IMR-90 (cell line): ENCODE measurements at regions not wholly inside any gene's neighbourhood (a gene's known extent, or its start where the extent isn't known, plus 50 kb on each side); places are given as distances from the start of the nearest gene placed in this dataset.

Experiments
- ATAC-seq: fragments of 200-7000 bp; cut with Tn5 transposase; 2 replicates; pipeline ENCODE4 v1.9.1; 2020; ENCODE audit warnings: low read depth, mild to moderate bottlenecking, moderate library complexity
- BruUV-seq: library from RNA; stranded (reverse); fragments of 400-500 nt; replicated peaks from 2 replicates; lab custom pipeline; 2021; lab: Mats Ljungman, UMichigan
- CTCF ChIA-PET: fragments of 300-600 bp; formaldehyde crosslinking; extraction: SDS; loops from one replicate; lab custom pipeline; 2021; ENCODE audit warnings: antibody characterized with exemption; lab: Yijun Ruan, JAX
- POLR2A ChIA-PET: fragments of 300-600 bp; sonication (Branson Sonifier 250); formaldehyde crosslinking; loops from one replicate; lab custom pipeline; 2022; ENCODE audit warnings: antibody characterized with exemption; ENCODE audit not compliant: unreplicated experiment; lab: Charles Lee
- DNase-seq: peaks from one replicate; pipeline ENCODE4 v3.0.0; 2013
- H2AFZ ChIP-seq: replicated peaks from 2 replicates; pipeline ENCODE3; 2013; ENCODE audit warnings: low read length, mild to moderate bottlenecking; ENCODE audit not compliant: poor library complexity
- H2AK5ac ChIP-seq: 2 replicates; pipeline ENCODE4 v1.6.1; 2013; ENCODE audit warnings: low read depth, low read length, inconsistent platforms
- H2AK9ac ChIP-seq: replicated peaks from 2 replicates; pipeline ENCODE3; 2013; ENCODE audit warnings: mild to moderate bottlenecking, low read depth, low read length, moderate library complexity; ENCODE audit not compliant: poor library complexity
- H2BK120ac ChIP-seq: 2 replicates; pipeline ENCODE4 v1.6.1; 2013; ENCODE audit warnings: low read depth, low read length, inconsistent platforms
- H2BK15ac ChIP-seq: 3 replicates; pipeline ENCODE4 v1.6.1; 2013; ENCODE audit warnings: low read depth, low read length, inconsistent platforms
- H2BK20ac ChIP-seq: 2 replicates; pipeline ENCODE4 v1.6.1; 2013; ENCODE audit warnings: low read depth, mild to moderate bottlenecking, inconsistent platforms, low read length, moderate library complexity
- H2BK5ac ChIP-seq: 2 replicates; pipeline ENCODE4 v1.6.1; 2013; ENCODE audit warnings: mild to moderate bottlenecking, low read depth, low read length, inconsistent platforms; ENCODE audit not compliant: poor library complexity, severe bottlenecking
- H3K14ac ChIP-seq: replicated peaks from 2 replicates; pipeline ENCODE4 v1.6.1; 2013; ENCODE audit warnings: low read depth, low read length, inconsistent platforms
- H3K18ac ChIP-seq: 2 replicates; pipeline ENCODE4 v1.6.1; 2013; ENCODE audit warnings: low read depth, low read length, control low read depth
- H3K23ac ChIP-seq: 2 replicates; pipeline ENCODE4 v1.6.1; 2013; ENCODE audit warnings: low read depth, low read length, inconsistent platforms
- H3K27ac ChIP-seq: 2 replicates; pipeline ENCODE4 v1.5.1; 2013; ENCODE audit warnings: mild to moderate bottlenecking, control low read depth, low read length; ENCODE audit not compliant: insufficient read depth
- H3K27me3 ChIP-seq: 2 replicates; pipeline ENCODE4 v1.6.1; 2013; ENCODE audit warnings: low read length; ENCODE audit not compliant: control insufficient read depth, insufficient read depth
- H3K36me3 ChIP-seq: 2 replicates; pipeline ENCODE4 v1.6.1; 2013; ENCODE audit warnings: low read length, mixed read lengths; ENCODE audit not compliant: control insufficient read depth, insufficient read depth
- H3K4ac ChIP-seq: 2 replicates; pipeline ENCODE4 v1.6.1; 2013; ENCODE audit warnings: low read depth, low read length, inconsistent platforms
- H3K4me1 ChIP-seq: 2 replicates; pipeline ENCODE4 v1.6.1; 2013; ENCODE audit warnings: low read length, mixed read lengths; ENCODE audit not compliant: control insufficient read depth, insufficient read depth
- H3K4me2 ChIP-seq: 2 replicates; pipeline ENCODE4 v1.6.1; 2013; ENCODE audit warnings: low read depth, mild to moderate bottlenecking, control low read depth, low read length, moderate library complexity
- H3K4me3 ChIP-seq: 2 replicates; pipeline ENCODE4 v1.5.1; 2013; ENCODE audit warnings: low read depth, mild to moderate bottlenecking, control low read depth, low read length, moderate library complexity; ENCODE audit not compliant: insufficient read depth
- H3K56ac ChIP-seq: 2 replicates; pipeline ENCODE4 v1.6.1; 2013; ENCODE audit warnings: low read length, inconsistent platforms; ENCODE audit not compliant: insufficient read depth; ENCODE audit errors: extremely low read depth
- H3K79me1 ChIP-seq, 2 experiments: 2 replicates each; pipeline ENCODE4 v1.6.1; 2013; ENCODE audit warnings: low read length in 2 of 2, inconsistent platforms in 1 of 2, low read depth in 1 of 2
- H3K9ac ChIP-seq: 2 replicates; pipeline ENCODE4 v1.6.1; 2013; ENCODE audit warnings: low read depth, low read length, control low read depth
- H3K9me1 ChIP-seq: 2 replicates; pipeline ENCODE4 v1.6.1; 2013; ENCODE audit warnings: low read length, inconsistent platforms; ENCODE audit not compliant: insufficient read depth
- H3K9me3 ChIP-seq: 2 replicates; pipeline ENCODE4 v1.6.1; 2013; ENCODE audit warnings: low read length; ENCODE audit not compliant: control insufficient read depth, insufficient read depth
- H4K20me1 ChIP-seq: 2 replicates; pipeline ENCODE4 v1.6.1; 2013; ENCODE audit warnings: low read length, inconsistent platforms; ENCODE audit not compliant: insufficient read depth
- H4K5ac ChIP-seq: 2 replicates; pipeline ENCODE4 v1.6.1; 2013; ENCODE audit warnings: mild to moderate bottlenecking, low read depth, low read length, control low read depth
- H4K8ac ChIP-seq, 2 experiments: 2 replicates each; pipeline ENCODE4 v1.6.1; 2013; ENCODE audit warnings: low read depth in 2 of 2, low read length in 2 of 2, control low read depth in 1 of 2, inconsistent platforms in 1 of 2
- H4K91ac ChIP-seq: 2 replicates; pipeline ENCODE4 v1.6.1; 2013; ENCODE audit warnings: low read depth, low read length, inconsistent platforms; ENCODE audit not compliant: insufficient read depth
- BHLHE40 ChIP-seq: fragments of 150-350 bp; IDR thresholded peaks from 2 replicates; pipeline ENCODE4 v1.6.1; 2016; ENCODE audit warnings: mild to moderate bottlenecking, low read depth, low read length
- CEBPB ChIP-seq: IDR thresholded peaks from 2 replicates; pipeline ENCODE4 v1.6.1; 2012; ENCODE audit warnings: low read depth, low read length, improper control_type of control experiment
- CHD1 ChIP-seq: IDR thresholded peaks from 2 replicates; pipeline ENCODE4 v1.6.1; 2012; ENCODE audit warnings: low read depth, low read length, improper control_type of control experiment
- MAFK ChIP-seq: IDR thresholded peaks from 2 replicates; pipeline ENCODE4 v1.6.1; 2012; ENCODE audit warnings: low read depth, low read length, improper control_type of control experiment
- RAD21 ChIP-seq: IDR thresholded peaks from 2 replicates; pipeline ENCODE4 v1.6.1; 2012; ENCODE audit warnings: low read length, improper control_type of control experiment
- RCOR1 ChIP-seq: IDR thresholded peaks from 2 replicates; pipeline ENCODE4 v1.6.1; 2012; ENCODE audit warnings: mild to moderate bottlenecking, low read length, improper control_type of control experiment; ENCODE audit not compliant: insufficient replicate concordance
- WGBS, 2 experiments: methylation state at CpG; one replicate each; pipeline versions ENCODE4 v1.1.5 to v1.1.7; 2013; ENCODE audit warnings: missing lambda C conversion rate in 2 of 2; ENCODE audit not compliant: insufficient read length in 1 of 2; ENCODE audit errors: extremely low coverage in 2 of 2; 5-methylcytosine and 5-hydroxymethylcytosine counted together
- dilution Hi-C: fragments of 300-500 bp; cut with HindIII; formaldehyde crosslinking; loops from one replicate; pipeline ENCODE4 v1.14.3; 2018; ENCODE audit warnings: low sequenced_read_pairs; ENCODE audit not compliant: unreplicated experiment
- in situ Hi-C: fragments of 300-500 bp; cut with MboI; formaldehyde crosslinking; loops from 3 replicates; pipeline ENCODE4 v1.14.3; 2019; ENCODE audit warnings: low sequenced_read_pairs, inconsistent platforms, mixed read lengths
- intact Hi-C: fragments of 100-400 bp; cut with micrococcal nuclease; formaldehyde crosslinking; loops from 2 replicates; pipeline ENCODE4 v1.10.0; 2022

DNA sequence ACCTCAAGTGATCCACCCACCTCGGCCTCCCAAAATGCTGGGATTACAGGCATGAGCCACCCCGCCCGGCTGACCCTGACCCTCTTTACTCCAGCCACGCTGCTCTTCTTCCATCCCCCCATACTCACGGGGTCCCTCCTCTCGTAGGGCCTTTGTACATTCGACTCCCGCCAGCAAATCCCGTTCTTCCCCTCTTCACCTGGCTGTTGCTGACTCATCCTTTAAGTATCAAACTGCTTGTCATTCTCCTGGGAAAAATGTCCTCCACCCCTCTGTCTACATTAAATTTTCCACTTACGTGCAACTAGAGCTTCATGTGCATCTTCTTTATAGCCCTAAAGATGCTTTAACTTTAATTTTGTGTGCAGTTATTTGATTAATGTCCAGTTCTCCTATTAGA, 203.1 kb downstream of the OPA1 start:
- ChIA-PET CTCF (no interaction called here), POLR2A (no interaction called here)
- 98% methylated on average over 5 of the region's 10 CpGs; no CpG with 5 or more reads in 1 of the 2 experiments for WGBS, 2 experiments
- Histone ChIP-seq H2BK20ac (no peak overlapping the region), H3K14ac (no peak overlapping the region), H3K9ac (no peak overlapping the region), H3K4me2 (no peak overlapping the region), H3K23ac (no peak overlapping the region), H3K9me1 (no peaks in the 10 kb centered on the region), H4K5ac (no peak overlapping the region), H3K79me1 (no peaks in the 10 kb centered on the region), H2AK9ac (no peak overlapping the region), H2AK5ac (no peak overlapping the region), H3K18ac (no peak overlapping the region), H3K4me1 (no peaks in the 10 kb centered on the region), H2BK120ac (no peak overlapping the region), H3K4me3 (no peak overlapping the region), H3K27ac (no peak overlapping the region), H3K36me3 (no peaks in the 10 kb centered on the region), H3K4ac (no peak overlapping the region), H3K56ac (no peak overlapping the region), H3K9me3 (no peaks in the 10 kb centered on the region), H2AFZ (no peak overlapping the region), H3K27me3 (peaks cover 33% of the 10 kb centered on the region), H2BK5ac (no peak overlapping the region), H4K91ac (no peak overlapping the region), H2BK15ac (no peak overlapping the region), H4K20me1 (no peaks in the 10 kb centered on the region), H4K8ac (no peak overlapping the region)
- TF ChIP-seq BHLHE40 (no peak), RCOR1 (no peak), CEBPB (no peak), MAFK (no peak), CHD1 (no peak), RAD21 (no peak)
- intact Hi-C loops (no loop called here), in situ Hi-C loops (no loop called here), dilution Hi-C loops (no loop called here)
- BruUV-seq: no TSS peak
- DNase-seq: no peak
- ATAC-seq: no peak
